Keratinocyte (primary cell): ENCODE measurements at regions not wholly inside any gene's neighbourhood (a gene's known extent, or its start where the extent isn't known, plus 50 kb on each side); places are given as distances from the start of the nearest gene placed in this dataset.

ENCODE experiments used
- DNase-seq: peaks from one replicate; pipeline ENCODE4 v3.0.0-alpha.2; 2011; ENCODE audit warnings: low read depth, missing footprints, low spot score
- FAIRE-seq: peaks from 2 replicates; lab custom pipeline; 2011; peaks lifted over from hg19 to GRCh38; lab: Jason Lieb, UNC
- H2AFZ ChIP-seq: 2 replicates; pipeline ENCODE4 v1.6.0; 2012; ENCODE audit warnings: low read length, control low read depth, inconsistent platforms; ENCODE audit not compliant: control insufficient read depth
- H3K27ac ChIP-seq: 2 replicates; pipeline ENCODE4 v1.5.1; 2011; ENCODE audit warnings: low read length; ENCODE audit not compliant: control insufficient read depth, insufficient read depth
- H3K27me3 ChIP-seq: 3 replicates; pipeline ENCODE4 v1.6.0; 2011; ENCODE audit warnings: low read length; ENCODE audit not compliant: control insufficient read depth, insufficient read depth; ENCODE audit errors: extremely low read depth
- H3K36me3 ChIP-seq, 2 experiments: 2 replicates in 1 of 2; 3 replicates in 1 of 2; pipeline ENCODE4 v1.5.1; 2011; ENCODE audit warnings: low read length in 2 of 2, mild to moderate bottlenecking in 1 of 2; ENCODE audit not compliant: control insufficient read depth in 2 of 2, insufficient read depth in 2 of 2; ENCODE audit errors: extremely low read depth in 1 of 2
- H3K4me1 ChIP-seq: 3 replicates; pipeline ENCODE4 v1.5.1; 2011; ENCODE audit warnings: low read length; ENCODE audit not compliant: control insufficient read depth, insufficient read depth; ENCODE audit errors: extremely low read depth
- H3K4me2 ChIP-seq: 3 replicates; pipeline ENCODE4 v1.6.0; 2011; ENCODE audit warnings: low read depth, low read length; ENCODE audit not compliant: control insufficient read depth, insufficient read depth; ENCODE audit errors: extremely low read depth
- H3K4me3 ChIP-seq, 3 experiments: fragments of 200-600 bp in 1 of 3; sonication (generic) in 1 of 3; 2 replicates in 2 of 3; 3 replicates in 1 of 3; pipeline ENCODE4 v1.5.1; 2011 to 2016; ENCODE audit warnings: low read length in 3 of 3, mild to moderate bottlenecking in 3 of 3, control low read depth in 2 of 3, inconsistent platforms in 1 of 3, low read depth in 1 of 3, mixed read lengths in 1 of 3, mixed run types in 1 of 3, moderate library complexity in 1 of 3; ENCODE audit not compliant: control insufficient read depth in 2 of 3, insufficient read depth in 2 of 3; ENCODE audit errors: extremely low read depth in 1 of 3
- H3K79me2 ChIP-seq: 2 replicates; pipeline ENCODE4 v1.6.0; 2012; ENCODE audit warnings: low read length; ENCODE audit not compliant: control insufficient read depth, insufficient read depth
- H3K9ac ChIP-seq: 3 replicates; pipeline ENCODE4 v1.6.0; 2011; ENCODE audit warnings: low read length; ENCODE audit not compliant: control insufficient read depth, insufficient read depth; ENCODE audit errors: extremely low read depth
- H3K9me1 ChIP-seq: 3 replicates; pipeline ENCODE4 v1.6.0; 2011; ENCODE audit warnings: low read length; ENCODE audit not compliant: control insufficient read depth, insufficient read depth; ENCODE audit errors: extremely low read depth
- H3K9me3 ChIP-seq: 2 replicates; pipeline ENCODE4 v1.5.1; 2012; ENCODE audit warnings: low read depth, low read length; ENCODE audit not compliant: control insufficient read depth
- H4K20me1 ChIP-seq: 3 replicates; pipeline ENCODE4 v1.6.0; 2011; ENCODE audit warnings: low read length; ENCODE audit not compliant: control insufficient read depth, insufficient read depth; ENCODE audit errors: extremely low read depth
- EZH2 ChIP-seq: IDR thresholded peaks from one replicate; pipeline ENCODE4 v1.6.1; 2012; ENCODE audit warnings: inconsistent platforms, mild to moderate bottlenecking, low read length, moderate library complexity
- dilution Hi-C: fragments of 300-500 bp; cut with MboI; formaldehyde crosslinking; loops from one replicate; pipeline ENCODE4 v1.7.0; 2020; ENCODE audit warnings: low sequenced_read_pairs; ENCODE audit not compliant: extremely low pct_ligation_motif_present
- TF ChIP-seq, protein P1 (sequence below), 3 experiments: IDR thresholded peaks in 1 of 3; conservative IDR thresholded peaks in 1 of 3; optimal IDR thresholded peaks in 1 of 3; 2 replicates in 2 of 3; 3 replicates in 1 of 3; pipeline versions ENCODE3 to v1.5.1; 2011; ENCODE audit warnings: low read length in 3 of 3, mild to moderate bottlenecking in 3 of 3, moderate library complexity in 2 of 3, control low read depth in 1 of 3, inconsistent platforms in 1 of 3; ENCODE audit not compliant: insufficient read depth in 2 of 3; ENCODE audit errors: extremely low read depth in 1 of 3

GRCh38 chr14:65948302-65948701 lies 535.8 kb downstream of the FUT8 start:
- Histone ChIP-seq H3K36me3 (no peaks in the 10 kb centered on the region), H4K20me1 (no peaks in the 10 kb centered on the region), H3K9ac (no peak overlapping the region), H3K79me2 (no peaks in the 10 kb centered on the region), H3K4me1 (peaks cover 7% of the 10 kb centered on the region), H3K4me3 (no peak overlapping the region), H3K4me2 (no peak overlapping the region), H3K9me3 (no peaks in the 10 kb centered on the region), H3K27ac (no peak overlapping the region), H2AFZ (no peak overlapping the region), H3K9me1 (no peaks in the 10 kb centered on the region), H3K27me3 (peaks cover 8% of the 10 kb centered on the region)
- DNase-seq = no peak
- FAIRE-seq = no peak
- dilution Hi-C loops = no loop called here
- TF ChIP-seq, protein P1, sequence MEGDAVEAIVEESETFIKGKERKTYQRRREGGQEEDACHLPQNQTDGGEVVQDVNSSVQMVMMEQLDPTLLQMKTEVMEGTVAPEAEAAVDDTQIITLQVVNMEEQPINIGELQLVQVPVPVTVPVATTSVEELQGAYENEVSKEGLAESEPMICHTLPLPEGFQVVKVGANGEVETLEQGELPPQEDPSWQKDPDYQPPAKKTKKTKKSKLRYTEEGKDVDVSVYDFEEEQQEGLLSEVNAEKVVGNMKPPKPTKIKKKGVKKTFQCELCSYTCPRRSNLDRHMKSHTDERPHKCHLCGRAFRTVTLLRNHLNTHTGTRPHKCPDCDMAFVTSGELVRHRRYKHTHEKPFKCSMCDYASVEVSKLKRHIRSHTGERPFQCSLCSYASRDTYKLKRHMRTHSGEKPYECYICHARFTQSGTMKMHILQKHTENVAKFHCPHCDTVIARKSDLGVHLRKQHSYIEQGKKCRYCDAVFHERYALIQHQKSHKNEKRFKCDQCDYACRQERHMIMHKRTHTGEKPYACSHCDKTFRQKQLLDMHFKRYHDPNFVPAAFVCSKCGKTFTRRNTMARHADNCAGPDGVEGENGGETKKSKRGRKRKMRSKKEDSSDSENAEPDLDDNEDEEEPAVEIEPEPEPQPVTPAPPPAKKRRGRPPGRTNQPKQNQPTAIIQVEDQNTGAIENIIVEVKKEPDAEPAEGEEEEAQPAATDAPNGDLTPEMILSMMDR (optimal IDR thresholded peaks at IDR 0.05 in 1 of 3, IDR thresholded peaks at IDR 0.05 in 1 of 3, conservative IDR thresholded peaks at IDR 0.05 in 1 of 3; ENCODE audit: extremely low read depth in 1 of 3, insufficient read depth in 2 of 3, low read length in 3 of 3) = no peak
- no peak for TF ChIP-seq EZH2

GRCh38 chr14:65949711-65950516 lies 536.3 kb upstream of the CCDC196 start:
- no peaks in the 10 kb centered on the region for H3K9me1 ChIP-seq
- H3K36me3 ChIP-seq = no peaks in the 10 kb centered on the region
- no peak overlapping the region for H2AFZ ChIP-seq
- H3K27me3 ChIP-seq = peaks cover 8% of the 10 kb centered on the region
- no peak overlapping the region for H3K4me2 ChIP-seq
- DNase-seq (no peak), FAIRE-seq (peak; percentile 49)
- H3K9ac ChIP-seq = no peak overlapping the region
- no peaks in the 10 kb centered on the region for H4K20me1 ChIP-seq
- peaks cover 7% of the 10 kb centered on the region for H3K4me1 ChIP-seq
- dilution Hi-C loops = no loop called here
- no peaks in the 10 kb centered on the region for H3K79me2 ChIP-seq
- H3K9me3 ChIP-seq = no peaks in the 10 kb centered on the region
- H3K4me3 ChIP-seq = no peak overlapping the region
- H3K27ac ChIP-seq = no peak overlapping the region
- no peak for TF ChIP-seq EZH2
- TF ChIP-seq, protein P1 (optimal IDR thresholded peaks at IDR 0.05 in 1 of 3, IDR thresholded peaks at IDR 0.05 in 1 of 3, conservative IDR thresholded peaks at IDR 0.05 in 1 of 3; ENCODE audit: extremely low read depth in 1 of 3, insufficient read depth in 2 of 3, low read length in 3 of 3) = no peak
